HT1080 (cell line): ENCODE measurements at regions not wholly inside any gene's neighbourhood (a gene's known extent, or its start where the extent isn't known, plus 50 kb on each side); places are given as distances from the start of the nearest gene placed in this dataset.

Experiments
- DNase-seq: peaks from one replicate; pipeline ENCODE4 v3.0.0-alpha.2; 2015; ENCODE audit warnings: low read depth

DNA sequence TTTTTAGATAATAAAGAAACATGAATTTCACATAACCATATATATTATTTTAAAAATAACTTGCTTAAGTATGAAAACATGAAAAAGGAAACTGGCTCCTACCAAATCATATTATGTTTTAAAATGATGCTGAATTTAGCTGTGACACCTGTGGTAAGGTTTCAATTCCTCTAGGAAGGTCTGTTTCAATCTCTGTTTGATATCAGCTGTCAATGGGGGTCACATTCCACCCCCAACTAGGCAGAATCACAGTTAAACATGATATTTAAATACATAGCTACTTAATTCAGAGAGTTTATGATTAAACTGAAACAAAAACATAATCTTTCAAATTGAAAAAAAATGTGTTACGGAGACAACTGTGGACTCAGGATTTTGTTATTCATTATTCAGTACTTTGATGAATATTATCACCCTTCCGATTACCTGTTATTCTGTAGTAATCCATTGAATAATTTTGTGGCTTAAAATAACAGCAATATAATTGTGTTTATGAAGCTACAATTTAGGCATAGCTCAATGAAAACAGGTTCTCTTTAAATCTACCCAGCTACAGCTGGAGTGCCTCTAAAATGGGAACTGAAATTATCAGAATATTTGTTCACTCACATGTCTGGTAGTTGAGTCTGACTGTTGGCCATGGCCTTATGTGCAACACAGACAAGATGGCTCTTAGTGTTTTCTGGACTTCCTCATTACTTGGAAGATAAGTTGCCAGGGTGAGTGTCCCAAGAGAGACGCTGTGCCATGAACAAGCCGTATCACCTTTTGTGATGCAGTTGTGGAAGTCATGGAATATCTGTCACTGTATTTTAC is 244.6 kb upstream of the ANO3 start:
- DNase-seq: no peak

DNA sequence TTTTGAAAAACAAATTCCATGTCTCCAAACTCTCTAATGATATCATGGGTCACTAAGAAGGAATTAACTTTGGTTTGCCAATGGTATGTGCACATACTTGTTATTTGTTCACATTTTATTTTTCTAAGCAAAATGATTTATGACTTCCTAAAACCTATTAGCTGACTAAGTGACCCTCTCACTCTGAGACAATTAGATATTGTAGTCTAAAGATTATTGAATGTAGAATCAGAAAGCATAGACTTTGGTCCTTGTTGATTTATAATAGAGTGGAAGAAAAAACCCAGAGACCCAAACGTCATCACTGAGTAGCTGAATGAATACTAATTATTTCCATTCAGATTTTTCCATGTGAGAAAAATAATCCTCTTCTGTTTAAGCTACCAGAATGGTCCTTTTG is 243.5 kb upstream of the ANO3 start:
- DNase-seq: no peak

DNA sequence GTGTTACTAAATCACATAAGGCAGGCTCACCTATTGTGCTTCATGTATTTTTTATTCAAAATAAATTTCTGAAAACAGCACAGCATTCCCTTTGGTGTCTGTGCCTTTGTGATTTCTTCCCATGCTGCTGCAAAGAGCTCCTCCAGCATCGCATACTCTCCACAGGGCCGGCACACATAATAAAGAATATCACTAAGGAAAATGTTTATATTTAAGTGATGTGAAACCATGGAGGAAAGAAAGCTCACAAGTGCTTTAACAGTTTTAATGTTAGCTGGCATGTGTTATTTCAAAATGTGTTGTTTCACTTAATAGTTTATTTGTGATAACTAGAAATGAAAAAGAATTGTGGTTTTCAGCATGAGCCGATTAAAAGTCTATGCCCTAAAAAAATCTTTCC is 241.3 kb upstream of the ANO3 start:
- no peak for DNase-seq

DNA sequence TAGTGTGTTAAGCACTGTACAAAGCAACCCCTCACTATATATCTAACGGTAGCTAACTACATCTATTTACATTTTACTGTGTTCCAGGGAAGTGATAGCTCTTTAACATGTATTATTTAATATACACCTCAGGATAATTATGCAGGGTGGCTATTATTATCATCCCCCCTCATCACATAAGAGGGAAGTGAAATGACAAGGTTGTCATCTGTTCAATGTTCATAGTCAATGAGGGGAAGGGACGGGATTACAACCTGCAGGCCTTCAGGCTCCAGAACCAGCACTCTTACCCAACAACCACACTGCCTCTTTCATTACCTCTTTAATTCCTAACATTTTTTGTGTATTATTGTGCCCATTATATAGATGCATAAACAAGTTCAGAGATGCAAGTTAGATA is 238.7 kb upstream of the ANO3 start:
- DNase-seq: no peak

DNA sequence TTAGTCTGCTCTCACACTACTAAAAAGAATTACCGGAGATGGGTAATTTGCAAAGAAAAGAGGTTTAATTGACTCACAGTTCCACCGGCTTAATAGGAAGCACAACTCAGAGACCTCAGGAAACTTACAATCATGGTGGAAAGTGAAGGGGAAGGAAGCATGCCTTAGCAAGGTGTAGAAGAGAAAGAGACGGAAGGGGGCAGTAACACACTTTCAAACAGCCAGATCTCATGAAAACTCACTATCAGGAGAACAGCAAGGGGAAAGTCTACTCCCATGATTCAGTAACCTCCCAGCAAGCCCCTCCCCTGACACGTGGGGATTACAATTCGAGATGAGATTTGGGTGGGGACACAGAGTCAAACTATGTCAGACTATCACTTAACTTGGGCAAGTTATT is 236.6 kb upstream of the ANO3 start:
- peak; percentile 11 for DNase-seq

DNA sequence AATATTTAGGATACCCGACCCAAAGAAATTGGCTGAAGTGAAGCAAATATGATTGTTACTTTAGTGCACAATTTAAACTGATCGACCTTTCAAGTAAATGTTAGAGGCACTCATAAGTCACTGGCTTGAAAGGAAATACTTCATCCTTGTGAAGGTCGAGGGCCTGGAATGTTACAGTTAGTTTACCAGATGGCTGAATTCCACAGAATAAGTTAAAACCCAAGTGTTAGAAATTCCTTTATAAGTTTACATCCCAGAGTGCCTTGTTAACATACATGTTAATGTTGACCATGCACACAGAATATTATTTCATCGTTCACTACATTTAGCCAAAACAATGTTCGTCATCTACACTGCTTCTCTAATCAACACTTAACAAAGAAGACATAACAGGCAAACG is 235.5 kb upstream of the ANO3 start:
- no peak for DNase-seq

DNA sequence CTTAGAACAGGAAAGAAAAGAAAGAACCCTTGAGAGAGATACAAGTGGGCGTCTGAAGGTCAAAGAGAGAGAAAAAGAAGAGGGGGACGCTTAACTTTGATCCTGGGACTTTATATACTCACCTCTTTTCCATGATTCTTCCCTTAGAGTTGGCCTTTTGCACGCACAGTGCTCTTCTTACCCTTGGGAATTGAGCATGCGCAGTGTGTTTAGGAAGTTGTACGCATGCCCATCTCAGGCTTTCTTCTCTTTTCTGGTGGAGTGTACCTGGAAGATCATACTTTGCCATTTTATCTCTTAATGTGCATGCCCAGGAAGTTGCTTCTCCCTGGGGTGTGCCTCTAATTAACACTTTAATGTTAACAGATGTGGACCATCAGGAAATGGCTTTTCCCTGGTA is 229.6 kb upstream of the ANO3 start:
- DNase-seq: no peak

DNA sequence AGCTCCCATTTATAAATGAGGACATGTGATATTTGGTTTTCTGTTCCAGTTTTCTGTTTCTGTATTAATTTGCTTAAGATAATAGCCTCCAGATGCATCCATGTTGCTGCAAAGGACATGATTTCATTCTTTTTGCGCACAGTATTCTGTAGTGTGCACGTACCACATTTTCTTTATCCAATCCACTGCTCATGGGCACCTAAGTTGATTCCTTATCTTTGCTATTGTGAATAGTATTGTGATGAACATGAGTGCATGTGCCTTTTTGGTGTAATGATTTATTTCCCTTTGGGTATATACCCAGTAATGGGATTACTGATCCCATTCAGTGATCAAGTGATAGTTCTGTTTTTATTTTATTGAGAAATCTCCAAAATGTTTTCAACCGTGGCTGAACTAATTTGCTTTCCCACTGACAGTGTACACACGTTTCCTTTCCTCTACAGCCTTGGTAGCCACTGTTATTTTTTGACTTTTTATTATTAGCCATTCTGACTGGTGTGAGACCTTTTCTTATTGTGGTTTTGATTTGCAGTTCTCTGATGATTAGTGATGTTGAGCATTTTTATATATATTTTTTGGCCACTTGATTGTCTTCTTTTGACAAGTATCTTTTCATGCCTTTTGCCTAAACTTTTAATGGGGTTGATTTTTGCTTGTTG is 226.0 kb upstream of the ANO3 start:
- no peak for DNase-seq

DNA sequence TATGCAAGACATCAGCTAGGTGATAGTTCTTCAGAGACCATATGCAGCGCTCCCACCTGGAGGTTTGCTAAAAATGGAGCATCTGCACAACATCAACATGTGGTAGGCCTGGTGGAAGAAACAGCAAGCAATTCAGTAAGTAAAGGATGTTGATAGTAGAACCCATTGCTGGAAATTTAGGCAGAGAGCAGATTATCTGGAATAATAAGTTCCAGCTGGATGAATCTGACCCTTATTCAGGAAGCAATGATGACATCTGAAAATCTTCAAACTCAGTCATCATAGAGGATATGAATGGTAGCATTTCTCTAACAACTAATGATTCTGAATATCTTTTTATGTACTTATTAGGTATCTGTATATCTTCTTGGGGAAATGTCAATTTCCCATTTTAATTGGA is 225.2 kb upstream of the ANO3 start:
- DNase-seq: no peak

DNA sequence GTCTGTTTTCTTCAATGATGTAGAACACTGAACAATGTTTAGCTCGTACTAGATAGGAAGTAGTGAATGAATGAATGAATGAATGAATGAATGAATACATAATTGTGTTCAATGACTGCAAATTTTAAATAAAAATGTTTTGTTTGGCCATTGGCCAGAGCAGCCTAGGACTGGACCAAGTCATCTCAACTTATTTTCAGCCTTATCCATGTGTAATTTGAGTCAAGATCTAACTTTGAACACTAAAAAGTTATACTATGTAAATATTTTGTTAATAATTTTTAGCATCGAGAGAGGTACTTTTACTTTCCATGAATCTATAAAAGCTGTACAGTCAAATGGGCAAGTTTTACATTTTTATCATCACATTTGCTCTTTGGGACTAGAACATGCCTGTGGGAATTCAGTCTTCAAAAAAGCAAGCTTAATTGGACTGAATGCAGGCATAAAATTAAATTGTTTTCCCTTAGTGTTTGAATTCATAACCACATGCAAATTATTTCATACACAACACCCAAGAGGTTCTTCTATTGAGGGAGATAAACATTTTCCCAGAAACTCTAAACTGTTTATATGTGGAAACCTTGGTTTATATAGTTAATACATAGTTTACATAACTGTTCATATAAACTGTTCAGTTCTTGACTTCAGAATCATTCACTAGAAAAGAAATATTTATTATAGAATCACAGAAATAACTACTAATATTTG is 222.1 kb upstream of the ANO3 start:
- no peak for DNase-seq

DNA sequence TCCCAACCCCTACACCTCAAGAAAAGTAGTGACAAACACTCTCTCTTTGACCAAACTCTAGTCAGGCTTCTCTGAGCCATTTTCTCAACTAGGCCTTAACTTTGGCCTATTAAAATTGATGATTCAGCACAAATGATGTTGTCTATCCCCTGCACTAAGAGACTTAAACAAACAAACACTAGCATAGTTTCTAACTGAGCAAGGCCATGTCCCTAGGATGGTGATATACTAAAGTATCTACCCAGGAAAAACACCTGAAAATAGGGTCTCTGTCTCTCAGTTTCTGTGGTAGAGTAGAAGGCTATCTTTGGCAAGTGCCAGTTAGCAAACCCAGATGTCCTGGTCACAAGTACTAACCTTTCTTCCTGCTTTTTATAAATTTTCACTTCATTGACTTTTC is 219.7 kb upstream of the ANO3 start:
- no peak for DNase-seq

DNA sequence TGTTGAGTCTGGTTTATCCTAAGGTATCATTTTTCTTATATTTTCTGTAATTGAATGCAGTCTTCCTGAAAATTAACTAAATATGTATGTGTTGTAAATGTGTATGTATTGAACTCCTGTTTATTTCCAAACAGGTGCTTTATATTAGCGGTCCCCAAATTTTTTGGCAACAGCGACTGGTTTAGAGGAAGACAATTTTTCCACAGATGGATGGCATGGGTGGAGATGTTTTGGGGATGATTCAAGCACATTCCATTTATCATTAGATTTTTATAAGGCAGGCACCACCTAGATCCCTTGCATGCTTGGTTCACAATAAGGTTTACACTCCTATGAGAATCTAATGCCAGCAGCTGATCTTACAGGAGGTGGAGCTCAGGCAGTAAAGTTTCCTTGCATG is 210.5 kb upstream of the ANO3 start:
- DNase-seq: no peak

DNA sequence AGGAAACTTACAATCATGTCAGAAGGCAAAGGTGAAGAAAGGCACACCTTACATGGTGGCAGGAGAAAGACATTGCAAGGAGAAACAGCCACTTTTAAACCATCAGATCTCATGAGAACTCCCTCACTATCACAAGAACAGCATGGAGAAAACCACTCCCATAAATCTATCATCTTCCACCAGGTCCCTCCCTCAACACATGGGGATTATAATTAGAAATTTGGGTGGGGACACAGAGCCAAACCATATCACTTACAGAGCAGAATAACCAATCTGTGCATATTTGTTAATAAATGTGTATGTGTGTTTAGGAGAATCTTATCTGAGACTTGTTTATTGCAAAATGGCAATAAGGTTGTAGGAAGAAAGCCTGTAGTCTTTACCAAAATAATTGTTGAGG is 205.2 kb upstream of the ANO3 start:
- DNase-seq: no peak

DNA sequence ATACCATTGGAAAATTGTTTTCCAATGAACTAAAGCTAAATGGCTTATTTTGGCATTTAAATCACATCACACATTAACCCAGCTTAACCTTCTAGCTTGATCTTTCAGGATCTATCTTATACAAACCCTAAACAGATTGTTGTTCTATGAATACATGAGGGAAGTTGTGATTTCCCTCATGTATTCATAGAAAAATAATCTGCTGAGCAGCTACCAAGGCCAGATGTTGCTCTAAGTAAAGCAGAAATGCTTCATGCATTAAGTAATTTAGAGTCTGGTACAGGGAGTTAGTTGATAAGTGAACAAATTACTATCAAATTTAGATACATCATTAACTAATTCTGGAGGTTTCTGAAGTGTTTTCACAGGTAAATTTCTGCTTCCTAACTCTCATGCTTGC is 204.6 kb upstream of the ANO3 start:
- DNase-seq: no peak

DNA sequence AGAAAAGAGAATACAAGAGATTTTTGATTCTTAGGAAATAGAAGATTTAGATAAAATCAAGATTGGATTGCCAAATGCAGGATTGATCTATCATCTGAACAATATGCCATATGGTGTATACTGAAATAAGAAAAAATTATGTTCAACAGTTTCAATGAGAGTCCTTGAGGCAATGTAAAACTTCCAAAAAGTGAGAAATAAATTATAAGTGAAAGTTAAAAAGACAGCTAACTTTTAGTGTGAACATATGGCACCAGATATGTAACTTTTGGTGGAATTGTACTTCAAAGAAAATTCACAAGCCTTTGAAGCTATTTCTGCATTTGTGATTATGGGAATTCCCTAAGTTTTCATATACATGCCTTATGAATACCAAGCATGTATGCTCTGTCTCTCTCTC is 200.5 kb upstream of the ANO3 start:
- DNase-seq: no peak

DNA sequence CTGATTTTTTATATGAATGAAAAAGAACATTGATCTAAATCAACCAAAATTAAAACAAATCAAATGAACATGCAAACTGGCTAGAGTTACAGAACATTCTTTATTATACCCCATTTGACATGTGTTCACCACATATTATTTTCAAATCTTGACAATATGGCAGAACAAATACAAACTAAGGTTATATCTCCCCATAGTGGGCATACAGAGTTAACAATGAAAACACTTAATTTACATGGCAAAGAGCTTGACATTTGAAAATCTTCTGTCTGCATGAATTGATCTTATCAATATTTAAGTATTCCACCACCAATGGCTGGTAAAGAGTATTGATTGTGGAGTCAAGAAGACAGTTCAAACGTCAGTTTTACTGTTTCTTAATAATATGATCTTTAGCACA is 197.9 kb upstream of the ANO3 start:
- DNase-seq: no peak

DNA sequence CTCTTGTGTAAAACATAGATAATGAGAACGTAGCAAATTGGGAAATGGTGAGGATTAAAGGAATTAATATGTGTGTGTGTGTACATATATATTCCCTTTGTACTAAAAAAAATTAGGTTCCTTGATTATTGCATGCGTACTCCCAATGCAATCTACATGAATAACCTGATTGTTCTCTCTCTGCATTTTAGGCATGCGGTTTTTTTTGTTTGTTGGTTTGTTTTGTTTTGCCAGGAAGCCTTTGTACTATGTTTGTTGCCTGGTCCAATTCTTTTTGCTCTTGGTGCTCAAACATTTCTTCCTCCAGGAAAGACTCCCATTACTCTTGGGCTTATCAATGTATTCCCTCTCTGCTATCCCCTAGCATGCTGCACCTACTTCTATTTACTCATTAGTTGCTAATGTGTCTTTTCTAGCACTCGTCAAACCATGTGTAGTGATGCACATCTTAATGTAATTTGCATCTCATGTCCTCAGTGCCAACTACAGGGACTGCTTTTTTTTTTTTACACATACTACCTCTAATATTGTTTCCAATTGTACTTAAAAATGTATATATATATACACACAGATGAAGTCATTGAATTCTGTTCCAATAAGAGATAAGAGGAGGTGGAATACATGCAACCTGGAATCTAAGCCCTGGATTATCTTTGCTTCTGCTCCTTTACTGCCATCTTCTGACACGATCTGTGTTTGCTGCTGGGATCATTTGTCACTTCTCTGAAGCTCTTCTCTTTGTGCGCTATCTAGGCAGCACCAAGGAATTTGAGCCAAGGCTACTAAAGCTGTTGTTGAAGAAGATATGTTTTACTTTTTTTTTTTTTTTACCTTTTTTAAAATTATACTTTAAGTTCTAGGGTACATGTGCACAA is 197.2 kb upstream of the ANO3 start:
- DNase-seq: peak; percentile 10

DNA sequence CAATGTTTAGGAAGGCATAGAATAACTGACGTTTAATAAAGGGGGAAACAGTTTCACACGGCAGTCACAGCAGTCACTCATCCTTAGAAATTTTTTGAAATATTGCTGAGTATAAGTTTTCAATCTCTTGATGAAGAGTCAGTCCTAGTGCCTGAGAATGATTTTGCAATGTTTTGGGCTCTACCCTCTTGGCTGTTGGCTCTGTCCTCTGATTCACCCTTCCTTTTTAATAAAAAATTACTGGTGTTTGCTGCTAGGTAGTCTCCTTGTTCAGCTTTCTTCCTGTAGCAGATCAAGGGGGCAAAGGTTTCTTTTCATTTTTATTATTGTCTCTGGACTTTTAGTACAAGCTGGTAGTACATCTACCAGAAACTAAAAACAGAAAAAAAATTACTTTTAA is 194.3 kb upstream of the ANO3 start:
- no peak for DNase-seq

DNA sequence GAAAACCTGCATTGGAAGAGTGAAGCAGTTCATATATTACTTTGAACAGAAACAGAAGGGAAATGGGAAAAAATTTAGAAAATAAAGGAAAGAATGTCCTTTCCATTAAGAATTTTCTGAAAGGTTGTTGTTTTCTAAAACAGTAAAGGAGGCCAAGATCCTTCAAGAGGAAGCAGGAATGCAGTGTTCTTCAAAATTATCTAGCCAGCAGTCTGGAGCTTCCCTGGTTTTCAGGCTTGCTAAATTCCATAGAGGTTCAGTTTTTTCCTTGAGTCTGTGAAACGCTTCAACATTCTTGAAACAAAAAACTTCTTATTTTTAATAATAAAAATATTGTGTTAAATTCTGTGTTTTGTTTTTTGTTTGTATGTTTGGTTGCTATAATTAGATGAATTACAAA is 189.0 kb upstream of the ANO3 start:
- DNase-seq: no peak

DNA sequence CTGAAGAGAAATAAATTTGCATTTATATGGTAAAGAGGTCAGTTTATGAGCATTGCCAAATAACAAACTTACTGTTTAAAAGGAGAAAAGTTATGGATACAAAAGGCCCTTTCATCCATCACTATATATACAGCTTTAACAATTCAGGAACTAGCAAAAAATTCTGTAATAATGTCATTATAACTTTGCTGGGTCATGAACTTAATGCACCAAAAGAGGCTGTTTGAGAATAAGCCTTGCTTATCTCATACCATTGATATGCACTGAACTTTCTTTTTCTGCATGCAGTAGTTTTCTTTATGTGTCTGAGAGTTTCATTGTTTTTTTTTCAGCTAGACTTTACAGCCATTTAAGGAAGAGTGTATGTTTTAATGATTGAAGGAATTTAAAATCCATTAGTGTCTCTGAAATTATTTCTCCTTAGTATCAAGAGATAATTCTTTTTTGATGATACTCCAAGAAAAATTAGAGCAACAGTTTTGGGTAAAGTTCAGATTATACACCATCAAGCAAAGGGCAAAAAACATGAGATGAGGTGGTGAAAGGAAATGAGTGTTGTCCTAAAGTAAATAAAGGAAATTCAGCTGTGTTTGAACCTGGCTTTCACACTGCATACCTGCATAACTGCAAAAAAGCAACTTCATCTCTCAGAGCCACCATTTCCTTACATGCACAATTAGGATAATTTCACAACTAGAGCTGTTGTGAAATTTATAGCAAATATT is 188.2 kb upstream of the ANO3 start:
- DNase-seq: peak; percentile 27

DNA sequence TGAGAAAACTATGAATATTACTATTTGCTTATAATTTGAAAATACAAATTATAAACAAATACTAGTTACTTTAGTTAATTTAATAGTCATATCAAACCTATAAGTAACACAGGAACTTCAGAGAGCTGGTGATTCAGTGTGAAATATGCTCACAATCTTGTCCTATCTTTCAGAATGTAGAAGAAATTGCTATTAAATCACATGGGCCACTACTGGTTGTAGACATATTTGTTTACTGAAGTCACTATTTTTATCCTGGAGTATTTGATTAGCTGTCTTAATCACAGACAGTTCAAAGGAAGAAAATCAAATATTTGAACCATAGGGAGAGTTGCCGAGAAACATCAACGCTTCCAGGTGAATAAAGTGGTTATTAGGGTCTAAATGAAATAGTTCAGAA is 187.6 kb upstream of the ANO3 start:
- no peak for DNase-seq
